NCI-H82 (cell line): ENCODE measurements at regions not wholly inside any gene's neighbourhood (a gene's known extent, or its start where the extent isn't known, plus 50 kb on each side); places are given as distances from the start of the nearest gene placed in this dataset.
"Not testable (repeated sequence)": the region's sequence is repeated elsewhere in the genome, so short reads cannot be mapped to it uniquely, and the experiment has no call there.

Experiments
- DNase-seq: peaks from one replicate; lab custom pipeline; 2025; lab: John Stamatoyannopoulos, UW

GRCh38 chr2:152273732-152274260 is 61.2 kb upstream of the FMNL2 start:
- not testable (repeated sequence) for DNase-seq

GRCh38 chr2:152277896-152278295 is 57.1 kb upstream of the FMNL2 start:
- DNase-seq: peak; percentile 71

- no peak for DNase-seq
These were observed 56.4 kb upstream of the FMNL2 start for GRCh38 chr2:152278526-152278925.

- DNase-seq: not testable (repeated sequence)
These were observed 55.6 kb upstream of the FMNL2 start for GRCh38 chr2:152279367-152279766.

- DNase-seq: no peak
These were observed 54.2 kb upstream of the FMNL2 start for GRCh38 chr2:152280780-152281179.

- no peak for DNase-seq
These were observed 51.6 kb upstream of the FMNL2 start for GRCh38 chr2:152283392-152283791.

GRCh38 chr2:152284398-152284797 is 50.6 kb upstream of the FMNL2 start:
- peak; percentile 18 for DNase-seq
